ENCODE measurements at regions not wholly inside any gene's neighbourhood (a gene's known extent, or its start where the extent isn't known, plus 50 kb on each side); places are given as distances from the start of the nearest gene placed in this dataset.
"Not testable (repeated sequence)": the region's sequence is repeated elsewhere in the genome, so short reads cannot be mapped to it uniquely, and the experiment has no call there.

- not testable (repeated sequence) for H3K27ac ChIP-seq (ENCODE audit: low read depth, low read length); H3K36me3 ChIP-seq (ENCODE audit: control insufficient read depth in 5 of 5, insufficient read depth in 5 of 5, low read length in 5 of 5); H3K9ac ChIP-seq (ENCODE audit: low read length in 5 of 5); H3K27me3 ChIP-seq (ENCODE audit: control insufficient read depth in 5 of 5, insufficient read depth in 4 of 5, low read length in 5 of 5); H3K4me3 ChIP-seq (ENCODE audit: low read depth in 1 of 5, low read length in 5 of 5); H3K9me3 ChIP-seq (ENCODE audit: control insufficient read depth in 5 of 5, low read length in 5 of 5)
- peaks cover 2 to 16% (median 7%) of the 10 kb centered on the region in 5 donors for H3K4me1 ChIP-seq (ENCODE audit: control insufficient read depth in 5 of 5, insufficient read depth in 5 of 5, low read length in 5 of 5)
These were observed 112.5 kb upstream of the ZNF469 start for GRCh38 chr16:88270171-88270790.

DNA sequence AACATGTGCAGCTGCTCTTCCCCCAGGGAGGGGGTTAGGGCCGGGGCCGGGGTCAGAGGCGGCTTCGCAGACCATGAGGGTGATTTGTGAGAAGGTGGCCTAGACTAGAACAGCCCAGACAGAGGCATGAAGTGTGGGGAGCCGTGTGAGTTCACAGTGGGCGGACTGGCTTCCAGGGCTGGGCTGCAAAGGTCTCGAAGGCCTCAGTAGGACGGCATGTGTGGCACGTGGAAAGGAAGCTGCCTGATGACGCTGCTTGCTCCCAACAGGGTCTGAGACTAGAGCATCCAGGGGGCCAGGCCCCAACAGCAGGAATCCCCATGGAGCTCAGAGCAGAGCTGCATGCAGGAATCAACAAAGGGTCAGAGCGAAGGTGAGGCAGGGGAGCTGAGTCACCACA lies 111.5 kb upstream of the ZNF469 start:
- H3K36me3 ChIP-seq (ENCODE audit: control insufficient read depth in 5 of 5, insufficient read depth in 5 of 5, low read length in 5 of 5); H3K9me3 ChIP-seq (ENCODE audit: control insufficient read depth in 5 of 5, low read length in 5 of 5); H3K9ac ChIP-seq (ENCODE audit: low read length in 5 of 5); H3K27ac ChIP-seq (ENCODE audit: low read depth, low read length); H3K4me3 ChIP-seq (ENCODE audit: low read depth in 1 of 5, low read length in 5 of 5); H3K27me3 ChIP-seq (ENCODE audit: control insufficient read depth in 5 of 5, insufficient read depth in 4 of 5, low read length in 5 of 5): not testable (repeated sequence)
- peaks cover 0 to 11% (median 7%) of the 10 kb centered on the region in 5 donors for H3K4me1 ChIP-seq (ENCODE audit: control insufficient read depth in 5 of 5, insufficient read depth in 5 of 5, low read length in 5 of 5)

- H3K27me3 ChIP-seq (ENCODE audit: control insufficient read depth in 5 of 5, insufficient read depth in 4 of 5, low read length in 5 of 5); H3K4me3 ChIP-seq (ENCODE audit: low read depth in 1 of 5, low read length in 5 of 5); H3K27ac ChIP-seq (ENCODE audit: low read depth, low read length); H3K36me3 ChIP-seq (ENCODE audit: control insufficient read depth in 5 of 5, insufficient read depth in 5 of 5, low read length in 5 of 5); H3K9ac ChIP-seq (ENCODE audit: low read length in 5 of 5); H3K9me3 ChIP-seq (ENCODE audit: control insufficient read depth in 5 of 5, low read length in 5 of 5): not testable (repeated sequence)
- peaks cover 0 to 11% (median 7%) of the 10 kb centered on the region in 5 donors for H3K4me1 ChIP-seq (ENCODE audit: control insufficient read depth in 5 of 5, insufficient read depth in 5 of 5, low read length in 5 of 5)
These were observed 111.0 kb upstream of the ZNF469 start for GRCh38 chr16:88271776-88272175.

DNA sequence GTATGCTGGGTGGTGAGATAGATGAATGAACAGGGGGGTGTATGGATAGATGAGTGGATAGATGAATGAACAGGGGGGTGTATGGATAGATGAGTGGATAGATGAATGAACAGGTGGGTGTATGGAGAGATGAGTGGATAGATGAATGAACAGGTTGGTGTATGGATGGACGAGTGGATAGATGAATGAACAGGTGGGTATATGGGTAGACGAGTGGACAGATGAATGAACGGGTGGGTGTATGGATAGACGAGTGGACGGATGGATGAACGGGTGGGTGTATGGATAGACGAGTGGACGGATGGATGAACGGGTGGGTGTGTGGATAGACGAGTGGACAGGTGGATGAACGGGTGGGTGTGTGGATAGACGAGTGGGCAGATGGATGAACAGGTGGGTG lies 110.3 kb upstream of the ZNF469 start:
- H3K9ac ChIP-seq (ENCODE audit: low read length in 5 of 5); H3K9me3 ChIP-seq (ENCODE audit: control insufficient read depth in 5 of 5, low read length in 5 of 5); H3K27ac ChIP-seq (ENCODE audit: low read depth, low read length); H3K36me3 ChIP-seq (ENCODE audit: control insufficient read depth in 5 of 5, insufficient read depth in 5 of 5, low read length in 5 of 5); H3K4me3 ChIP-seq (ENCODE audit: low read depth in 1 of 5, low read length in 5 of 5); H3K27me3 ChIP-seq (ENCODE audit: control insufficient read depth in 5 of 5, insufficient read depth in 4 of 5, low read length in 5 of 5): not testable (repeated sequence)
- peaks cover 0 to 11% (median 7%) of the 10 kb centered on the region in 5 donors for H3K4me1 ChIP-seq (ENCODE audit: control insufficient read depth in 5 of 5, insufficient read depth in 5 of 5, low read length in 5 of 5)

DNA sequence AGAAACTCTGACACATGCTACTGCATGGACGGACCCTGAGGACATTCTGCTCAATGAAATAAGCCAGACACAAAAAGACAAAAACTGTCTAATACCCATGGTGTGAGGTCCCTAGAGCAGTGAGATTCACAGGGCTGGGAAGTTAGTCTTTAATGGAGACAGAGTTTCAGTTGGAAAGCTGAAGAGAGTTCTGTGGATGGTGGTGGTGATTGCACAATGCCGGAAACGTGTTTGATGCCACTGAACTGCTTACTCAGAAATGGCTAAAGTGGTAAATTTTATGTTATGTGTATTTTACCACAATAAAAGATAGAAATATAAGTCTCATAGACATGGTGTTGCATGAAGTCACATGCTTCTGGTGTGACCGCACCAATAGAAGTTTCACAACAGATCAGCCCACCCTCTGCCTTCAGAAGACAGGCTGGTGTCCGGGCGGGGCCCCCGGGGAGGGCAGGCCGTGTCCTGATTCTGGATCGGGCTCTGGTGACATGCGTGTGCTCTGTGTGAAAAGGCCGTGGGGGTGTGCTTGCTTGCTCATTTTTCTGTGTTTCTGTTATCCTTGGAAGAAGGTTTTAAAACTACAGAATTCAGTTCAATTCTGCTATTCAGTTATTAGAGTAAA lies 108.5 kb upstream of the ZNF469 start:
- H3K4me1 ChIP-seq (ENCODE audit: control insufficient read depth in 5 of 5, insufficient read depth in 5 of 5, low read length in 5 of 5) = peaks cover 0 to 11% (median 7%) of the 10 kb centered on the region in 5 donors
- H3K27me3 ChIP-seq (ENCODE audit: control insufficient read depth in 5 of 5, insufficient read depth in 4 of 5, low read length in 5 of 5); H3K27ac ChIP-seq (ENCODE audit: low read depth, low read length); H3K36me3 ChIP-seq (ENCODE audit: control insufficient read depth in 5 of 5, insufficient read depth in 5 of 5, low read length in 5 of 5); H3K4me3 ChIP-seq (ENCODE audit: low read depth in 1 of 5, low read length in 5 of 5); H3K9ac ChIP-seq (ENCODE audit: low read length in 5 of 5): not testable (repeated sequence)
- peaks cover 0 to 18% (median 6%) of the 10 kb centered on the region in 5 donors for H3K9me3 ChIP-seq (ENCODE audit: control insufficient read depth in 5 of 5, low read length in 5 of 5)

- Histone ChIP-seq H3K27me3 (ENCODE audit: control insufficient read depth in 5 of 5, insufficient read depth in 4 of 5, low read length in 5 of 5) (peaks cover 0 to 2% (median 0%) of the 10 kb centered on the region in 5 donors), H3K4me1 (ENCODE audit: control insufficient read depth in 5 of 5, insufficient read depth in 5 of 5, low read length in 5 of 5) (peaks cover 0 to 11% (median 7%) of the 10 kb centered on the region in 5 donors), H3K9ac (ENCODE audit: low read length in 5 of 5) (no peak overlapping the region), H3K9me3 (ENCODE audit: control insufficient read depth in 5 of 5, low read length in 5 of 5) (peaks cover 0 to 24% (median 8%) of the 10 kb centered on the region in 5 donors), H3K4me3 (ENCODE audit: low read depth in 1 of 5, low read length in 5 of 5) (no peak overlapping the region), H3K27ac (ENCODE audit: low read depth, low read length) (no peak overlapping the region), H3K36me3 (ENCODE audit: control insufficient read depth in 5 of 5, insufficient read depth in 5 of 5, low read length in 5 of 5) (no peaks in the 10 kb centered on the region)
These were observed 107.9 kb upstream of the ZNF469 start for GRCh38 chr16:88274847-88275246.

- not testable (repeated sequence) for H3K27me3 ChIP-seq (ENCODE audit: control insufficient read depth in 5 of 5, insufficient read depth in 4 of 5, low read length in 5 of 5); H3K9ac ChIP-seq (ENCODE audit: low read length in 5 of 5); H3K4me3 ChIP-seq (ENCODE audit: low read depth in 1 of 5, low read length in 5 of 5); H3K36me3 ChIP-seq (ENCODE audit: control insufficient read depth in 5 of 5, insufficient read depth in 5 of 5, low read length in 5 of 5); H3K27ac ChIP-seq (ENCODE audit: low read depth, low read length)
- Histone ChIP-seq H3K9me3 (ENCODE audit: control insufficient read depth in 5 of 5, low read length in 5 of 5) (peaks cover 0 to 30% (median 12%) of the 10 kb centered on the region in 5 donors), H3K4me1 (ENCODE audit: control insufficient read depth in 5 of 5, insufficient read depth in 5 of 5, low read length in 5 of 5) (peaks cover 0 to 11% (median 7%) of the 10 kb centered on the region in 5 donors)
These were observed 107.2 kb upstream of the ZNF469 start for GRCh38 chr16:88275336-88276122.

DNA sequence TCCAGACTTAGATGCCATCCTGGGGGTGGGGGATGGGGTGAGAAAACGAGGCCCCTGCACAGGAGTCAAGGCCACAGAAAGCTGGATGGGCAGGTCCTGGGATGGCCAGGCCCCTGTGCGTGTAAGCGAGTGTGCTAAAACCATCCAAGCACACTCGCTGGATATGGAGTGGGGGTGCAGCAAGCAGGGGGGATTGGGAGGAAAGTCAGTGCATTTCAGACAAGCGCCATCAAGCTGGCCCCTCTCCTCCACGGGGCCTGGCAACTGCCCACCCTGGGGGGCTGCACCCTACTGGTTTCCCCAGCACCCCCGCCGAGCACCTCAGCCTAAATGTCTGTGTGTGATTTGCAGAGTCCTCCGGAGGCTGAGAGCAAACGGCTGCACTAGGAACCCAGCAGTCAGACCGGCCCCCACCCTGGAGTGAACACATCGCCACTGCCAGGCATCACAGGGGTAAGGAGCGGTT lies 106.6 kb upstream of the ZNF469 start:
- H3K27me3 ChIP-seq (ENCODE audit: control insufficient read depth in 5 of 5, insufficient read depth in 4 of 5, low read length in 5 of 5); H3K4me3 ChIP-seq (ENCODE audit: low read depth in 1 of 5, low read length in 5 of 5); H3K9ac ChIP-seq (ENCODE audit: low read length in 5 of 5); H3K36me3 ChIP-seq (ENCODE audit: control insufficient read depth in 5 of 5, insufficient read depth in 5 of 5, low read length in 5 of 5); H3K27ac ChIP-seq (ENCODE audit: low read depth, low read length): not testable (repeated sequence)
- Histone ChIP-seq H3K9me3 (ENCODE audit: control insufficient read depth in 5 of 5, low read length in 5 of 5) (peaks cover 0 to 36% (median 16%) of the 10 kb centered on the region in 5 donors), H3K4me1 (ENCODE audit: control insufficient read depth in 5 of 5, insufficient read depth in 5 of 5, low read length in 5 of 5) (peaks cover 0 to 11% (median 7%) of the 10 kb centered on the region in 5 donors)

GRCh38 chr16:88276591-88276990 lies 106.2 kb upstream of the ZNF469 start:
- H3K36me3 ChIP-seq (ENCODE audit: control insufficient read depth in 5 of 5, insufficient read depth in 5 of 5, low read length in 5 of 5) = no peaks in the 10 kb centered on the region
- H3K27ac ChIP-seq (ENCODE audit: low read depth, low read length) = no peak overlapping the region
- H3K9me3 ChIP-seq (ENCODE audit: control insufficient read depth in 5 of 5, low read length in 5 of 5) = peaks cover 0 to 37% (median 16%) of the 10 kb centered on the region in 5 donors
- H3K27me3 ChIP-seq (ENCODE audit: control insufficient read depth in 5 of 5, insufficient read depth in 4 of 5, low read length in 5 of 5) = peaks cover 0 to under 1% (median 0%) of the 10 kb centered on the region in 5 donors
- H3K4me3 ChIP-seq (ENCODE audit: low read depth in 1 of 5, low read length in 5 of 5) = no peak overlapping the region
- H3K9ac ChIP-seq (ENCODE audit: low read length in 5 of 5) = no peak overlapping the region
- H3K4me1 ChIP-seq (ENCODE audit: control insufficient read depth in 5 of 5, insufficient read depth in 5 of 5, low read length in 5 of 5) = peaks cover 0 to 11% (median 7%) of the 10 kb centered on the region in 5 donors

DNA sequence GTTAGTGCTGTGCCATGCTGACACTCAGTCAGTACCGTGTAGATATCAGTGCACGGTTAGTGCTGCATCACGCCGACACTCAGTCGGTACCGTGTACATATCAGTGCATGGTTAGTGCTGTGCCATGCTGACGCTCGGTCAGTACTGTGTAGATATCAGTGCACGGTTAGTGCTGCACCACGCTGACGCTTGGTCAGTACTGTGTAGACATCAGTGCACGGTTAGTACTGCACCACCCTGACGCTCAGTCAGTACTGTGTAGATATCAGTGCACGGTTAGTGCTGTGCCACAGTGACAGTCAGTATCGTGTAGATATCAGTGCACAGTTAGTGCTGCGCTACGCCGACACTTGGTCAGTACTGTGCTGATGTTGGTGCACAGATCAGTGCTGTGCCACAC lies 102.8 kb upstream of the ZNF469 start:
- Histone ChIP-seq H3K4me1 (ENCODE audit: control insufficient read depth in 5 of 5, insufficient read depth in 5 of 5, low read length in 5 of 5) (peaks cover 0 to 4% (median 0%) of the 10 kb centered on the region in 5 donors), H3K9me3 (ENCODE audit: control insufficient read depth in 5 of 5, low read length in 5 of 5) (peaks cover 0 to 37% (median 16%) of the 10 kb centered on the region in 5 donors), H3K27ac (ENCODE audit: low read depth, low read length) (no peak overlapping the region), H3K9ac (ENCODE audit: low read length in 5 of 5) (no peak overlapping the region), H3K36me3 (ENCODE audit: control insufficient read depth in 5 of 5, insufficient read depth in 5 of 5, low read length in 5 of 5) (no peaks in the 10 kb centered on the region), H3K27me3 (ENCODE audit: control insufficient read depth in 5 of 5, insufficient read depth in 4 of 5, low read length in 5 of 5) (peaks cover 0 to 12% (median 5%) of the 10 kb centered on the region in 5 donors), H3K4me3 (ENCODE audit: low read depth in 1 of 5, low read length in 5 of 5) (no peak overlapping the region)

Data from subcutaneous abdominal adipose tissue (tissue), 5 donors.